Ammon's horn (tissue), 1 donor: ENCODE measurements at regions not wholly inside any gene's neighbourhood (a gene's known extent, or its start where the extent isn't known, plus 50 kb on each side); places are given as distances from the start of the nearest gene placed in this dataset.
"Not testable (repeated sequence)": the region's sequence is repeated elsewhere in the genome, so short reads cannot be mapped to it uniquely, and the experiment has no call there.

Experiments
- DNase-seq: peaks from one replicate; pipeline ENCODE4 v3.0.0-alpha.2; 2016; ENCODE audit warnings: low spot score

- DNase-seq: no peak
Observed at GRCh38 chr14:22190411-22191191, 398.4 kb downstream of the DAD1 start.

DNA sequence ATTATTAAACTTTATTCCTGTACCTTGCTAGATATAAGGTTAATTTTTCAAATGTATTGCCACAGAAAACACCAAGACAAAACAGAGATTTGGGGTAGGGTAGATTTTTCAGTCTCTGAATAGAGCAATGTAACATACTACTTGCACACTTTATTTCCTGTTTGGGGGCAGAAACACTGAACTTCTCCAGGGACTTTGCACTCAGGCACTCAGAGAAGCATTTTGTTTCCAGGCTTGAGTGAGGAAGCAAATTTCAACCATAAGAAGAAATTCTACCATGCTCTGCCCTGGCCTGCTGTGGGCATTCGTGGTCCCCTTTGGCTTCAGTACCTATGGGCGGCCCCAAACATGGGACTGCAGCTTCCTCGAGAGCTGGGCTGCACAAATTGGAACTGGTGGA is 399.1 kb downstream of the DAD1 start:
- no peak for DNase-seq

DNA sequence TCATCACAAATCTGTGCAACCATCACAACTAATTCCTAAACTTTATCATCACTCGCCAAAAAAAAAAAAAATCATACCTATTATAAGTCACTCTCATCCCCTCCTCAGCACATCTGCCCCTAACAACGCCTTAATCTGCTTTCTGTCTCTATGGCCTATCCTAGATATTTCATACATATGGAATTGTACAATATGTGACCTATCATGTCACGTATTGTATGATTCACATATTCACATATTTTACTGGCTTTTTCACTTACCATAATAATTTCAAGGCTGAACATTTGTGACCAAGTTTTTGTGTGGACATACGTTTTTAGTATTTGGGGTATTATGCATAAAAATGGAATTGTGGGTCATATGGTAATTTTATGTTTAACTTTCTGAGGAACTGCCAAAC is 400.7 kb downstream of the DAD1 start:
- no peak for DNase-seq

DNA sequence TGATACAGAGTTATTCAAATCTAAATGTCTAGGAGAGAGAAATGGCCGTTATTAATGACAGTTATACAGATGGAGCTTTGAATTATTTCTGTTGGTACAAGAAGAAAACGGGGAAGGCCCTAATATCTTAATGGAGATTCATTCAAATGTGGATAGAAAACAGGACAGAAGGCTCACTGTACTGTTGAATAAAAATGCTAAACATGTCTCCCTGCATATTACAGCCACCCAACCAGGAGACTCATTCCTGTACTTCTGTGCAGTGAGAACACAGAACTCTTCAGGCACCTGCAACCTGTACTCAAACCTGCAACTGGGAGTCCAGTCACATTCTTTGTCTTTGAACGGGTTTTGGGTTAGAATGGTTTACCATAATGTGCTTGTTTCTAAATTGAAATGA is 403.2 kb downstream of the DAD1 start:
- no peak for DNase-seq

- DNase-seq: no peak
Observed at GRCh38 chr14:22185191-22185590, 403.8 kb downstream of the DAD1 start.

GRCh38 chr14:22184830-22185168 is 404.2 kb downstream of the DAD1 start:
- no peak for DNase-seq

- no peak for DNase-seq
Observed at GRCh38 chr14:22184157-22184829, 404.7 kb downstream of the DAD1 start.

DNA sequence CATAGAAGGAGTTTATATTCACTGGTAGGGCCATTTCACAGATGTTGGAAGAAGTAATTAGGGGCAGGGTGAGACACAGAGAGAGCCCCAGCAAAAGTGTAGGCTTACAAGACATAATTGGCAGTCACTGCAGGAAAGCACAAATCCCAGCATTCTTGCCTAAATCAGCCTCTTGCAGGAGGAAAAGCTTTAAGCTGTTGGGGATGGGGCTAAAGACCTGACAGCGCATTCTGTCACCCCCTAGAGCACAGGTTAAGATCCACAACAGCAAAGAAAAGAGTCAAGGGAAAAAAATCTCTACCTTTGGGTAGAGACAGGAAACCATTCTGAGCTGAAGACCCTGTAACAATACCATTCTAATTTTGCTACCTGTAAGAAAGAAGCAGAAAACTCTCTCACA is 409.0 kb downstream of the DAD1 start:
- no peak for DNase-seq

GRCh38 chr14:22179190-22179589 is 409.8 kb downstream of the DAD1 start:
- no peak for DNase-seq

GRCh38 chr14:22178333-22178839 is 410.6 kb downstream of the DAD1 start:
- DNase-seq: no peak

- no peak for DNase-seq
Observed at GRCh38 chr14:22177870-22178269, 411.2 kb downstream of the DAD1 start.

- no peak for DNase-seq
Observed at GRCh38 chr14:22176957-22177356, 412.1 kb downstream of the DAD1 start.

- DNase-seq: not testable (repeated sequence)
Observed at GRCh38 chr14:22175278-22175558, 413.8 kb downstream of the DAD1 start.

DNA sequence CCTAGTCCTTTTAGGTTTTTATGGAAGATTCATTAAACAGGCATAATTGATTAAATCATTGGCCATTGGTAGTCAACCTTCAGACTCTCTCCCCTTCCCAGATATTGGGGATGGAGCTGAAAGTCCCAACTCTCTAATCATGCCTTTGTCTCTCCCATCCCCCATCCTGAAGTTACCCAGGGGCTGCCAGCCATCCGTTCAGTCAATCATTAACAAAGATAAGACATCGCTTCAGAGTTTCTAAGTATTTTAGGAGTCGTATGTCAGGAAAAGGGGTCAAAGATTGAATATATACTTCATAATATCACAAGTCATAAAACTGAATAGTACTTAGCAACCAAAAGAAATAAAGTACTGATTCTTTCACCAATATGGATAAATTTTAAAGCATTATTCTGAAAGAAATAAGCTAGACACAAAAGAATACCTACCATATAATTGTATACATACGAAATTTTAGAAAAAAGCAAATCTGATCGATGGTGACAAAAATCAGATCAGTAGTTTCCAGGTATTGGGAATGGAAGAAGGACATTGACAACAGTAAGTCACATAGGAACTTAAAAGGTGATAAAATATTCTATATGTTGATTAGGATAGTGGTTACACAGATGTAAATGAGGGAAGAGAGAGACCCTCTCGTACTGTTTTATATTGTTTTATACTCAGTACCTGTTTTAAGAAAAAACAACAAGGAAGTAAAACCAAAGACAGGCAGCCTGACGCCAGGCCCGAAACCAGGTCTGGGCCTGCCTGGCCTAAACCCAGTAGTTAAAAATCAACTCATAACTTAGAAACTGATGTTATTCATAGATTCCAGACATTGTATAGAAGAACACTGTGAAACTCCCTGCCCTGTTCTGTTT is 414.4 kb downstream of the DAD1 start:
- no peak for DNase-seq

- no peak for DNase-seq
Observed at GRCh38 chr14:22168092-22168955, 420.7 kb downstream of the DAD1 start.

- no peak for DNase-seq
Observed at GRCh38 chr14:22164616-22165015, 424.4 kb downstream of the DAD1 start.

- no peak for DNase-seq
Observed at GRCh38 chr14:22163051-22163450, 426.0 kb downstream of the DAD1 start.

DNA sequence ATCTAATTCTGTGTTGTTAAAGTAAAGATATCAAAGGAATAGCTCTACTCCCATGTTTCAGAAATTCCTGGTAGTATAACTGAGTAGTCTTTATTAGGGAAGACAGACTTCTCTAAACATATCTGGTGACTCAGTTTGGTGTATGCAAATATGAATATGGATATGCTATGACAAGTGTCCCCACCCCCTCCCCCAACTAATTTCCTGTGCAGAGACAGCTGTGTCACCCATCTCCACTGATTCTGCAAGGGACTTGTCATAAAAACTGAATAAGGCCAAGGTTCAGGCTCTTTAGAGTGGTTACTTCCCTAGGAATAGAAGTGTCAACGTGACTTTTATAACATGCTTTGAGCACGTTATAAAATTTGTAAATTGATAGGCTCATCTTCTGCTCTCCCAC is 429.1 kb downstream of the DAD1 start:
- no peak for DNase-seq

- DNase-seq: no peak
Observed at GRCh38 chr14:22159099-22159498, 429.9 kb downstream of the DAD1 start.

DNA sequence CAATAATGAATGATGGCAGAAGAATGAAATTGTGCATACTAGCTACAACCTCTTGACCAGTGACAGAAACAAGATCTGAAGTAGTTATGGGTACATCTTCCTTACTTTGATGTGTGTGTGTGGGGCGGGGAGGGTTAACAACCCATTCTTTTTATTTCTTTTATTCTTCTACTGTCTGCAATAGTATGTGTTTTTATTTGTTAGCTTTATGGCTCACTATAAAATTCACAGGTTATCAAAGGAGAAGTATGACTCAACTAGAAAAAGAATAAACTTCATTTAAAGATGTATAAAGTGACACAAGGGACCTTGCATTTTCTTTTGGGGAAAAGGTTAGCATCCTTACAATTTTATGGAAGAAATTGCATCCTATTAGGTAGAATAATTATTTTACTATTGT is 430.5 kb downstream of the DAD1 start:
- no peak for DNase-seq

GRCh38 chr14:22155571-22155970 is 433.5 kb downstream of the DAD1 start:
- no peak for DNase-seq

GRCh38 chr14:22152903-22153302 is 436.1 kb downstream of the DAD1 start:
- DNase-seq: no peak
